ENCODE measurements at regions not wholly inside any gene's neighbourhood (a gene's known extent, or its start where the extent isn't known, plus 50 kb on each side); places are given as distances from the start of the nearest gene placed in this dataset.

GRCh38 chr10:128921389-128922022, 545.5 kb upstream of the MGMT start:
- TF ChIP-seq CTCF (IDR thresholded peaks at IDR 0.05; ENCODE audit: low read depth, low read length, poor library complexity, severe bottlenecking) (no peak), EZH2phosphoT487 (IDR thresholded peaks at IDR 0.05; ENCODE audit: borderline replicate concordance, low read length) (no peak)

Data from DOHH2 (cell line).